Left ventricle myocardium superior (tissue), 1 donor: ENCODE measurements at regions not wholly inside any gene's neighbourhood (a gene's known extent, or its start where the extent isn't known, plus 50 kb on each side); places are given as distances from the start of the nearest gene placed in this dataset.
"Not testable (repeated sequence)": the region's sequence is repeated elsewhere in the genome, so short reads cannot be mapped to it uniquely, and the experiment has no call there.

Experiments used
- ATAC-seq: fragments of 200-7000 bp; cut with Tn5 transposase; one replicate; pipeline ENCODE4 v1.9.1; 2020; ENCODE audit warnings: mild to moderate bottlenecking, moderate library complexity
- DNase-seq: peaks from one replicate; pipeline ENCODE4 v3.0.0-alpha.2; 2020
- intact Hi-C: fragments of 100-400 bp; cut with micrococcal nuclease; formaldehyde crosslinking; loops from one replicate; pipeline ENCODE4 v1.11.0; 2022
- donor health status: DM: no; HTN: yes; CAD: no; lungs with severe emphysema.

GRCh38 chr20:4451487-4452081 lies 202.5 kb upstream of the ADRA1D start:
- ATAC-seq (no peak), DNase-seq (no peak)
- intact Hi-C loops, result no loop called here

GRCh38 chr20:4449957-4450715 lies 201.0 kb upstream of the ADRA1D start:
- peak; percentile 78 for ATAC-seq
- intact Hi-C loops, result no loop called here
- no peak for DNase-seq

- ATAC-seq (no peak), DNase-seq (no peak)
- intact Hi-C loops, result no loop called here
Observed at GRCh38 chr20:4445784-4446183, 196.7 kb upstream of the ADRA1D start.

- ATAC-seq (no peak), DNase-seq (no peak)
- intact Hi-C loops, result no loop called here
Observed at GRCh38 chr20:4445331-4445730, 196.2 kb upstream of the ADRA1D start.

GRCh38 chr20:4444404-4444803 lies 195.3 kb upstream of the ADRA1D start:
- DNase-seq (no peak), ATAC-seq (no peak)
- intact Hi-C loops, result no loop called here

GRCh38 chr20:4443016-4443415 lies 193.9 kb upstream of the ADRA1D start:
- DNase-seq (no peak), ATAC-seq (no peak)
- intact Hi-C loops, result no loop called here

- no peak for ATAC-seq
- intact Hi-C loops, result no loop called here
- DNase-seq, result no peak
Observed at GRCh38 chr20:4441871-4442270, 192.8 kb upstream of the ADRA1D start.

GRCh38 chr20:4441191-4441590 lies 192.1 kb upstream of the ADRA1D start:
- intact Hi-C loops, result no loop called here
- no peak for DNase-seq
- no peak for ATAC-seq

- no peak for ATAC-seq
- DNase-seq, result no peak
- intact Hi-C loops, result no loop called here
Observed at GRCh38 chr20:4439461-4439860, 190.4 kb upstream of the ADRA1D start.

GRCh38 chr20:4437131-4437530 lies 188.0 kb upstream of the ADRA1D start:
- intact Hi-C loops, result no loop called here
- no peak for DNase-seq
- no peak for ATAC-seq

- no peak for DNase-seq
- intact Hi-C loops, result no loop called here
- no peak for ATAC-seq
Observed at GRCh38 chr20:4435671-4436455, 186.8 kb upstream of the ADRA1D start.

- DNase-seq, result no peak
- ATAC-seq, result no peak
- intact Hi-C loops, result no loop called here
Observed at GRCh38 chr20:4435225-4435624, 186.1 kb upstream of the ADRA1D start.

GRCh38 chr20:4434681-4435080 lies 185.6 kb upstream of the ADRA1D start:
- DNase-seq, result no peak
- intact Hi-C loops, result no loop called here
- ATAC-seq, result no peak

- DNase-seq (no peak), ATAC-seq (no peak)
- intact Hi-C loops, result no loop called here
Observed at GRCh38 chr20:4431446-4431845, 182.4 kb upstream of the ADRA1D start.

- intact Hi-C loops, ATAC-seq, DNase-seq: not testable (repeated sequence)
Observed at GRCh38 chr20:4430826-4431225, 181.7 kb upstream of the ADRA1D start.

- intact Hi-C loops, result no loop called here
- DNase-seq (no peak), ATAC-seq (no peak)
Observed at GRCh38 chr20:4427940-4428586, 179.0 kb upstream of the ADRA1D start.

GRCh38 chr20:4418141-4418540 lies 169.1 kb upstream of the ADRA1D start:
- DNase-seq (no peak), ATAC-seq (no peak)
- intact Hi-C loops, result no loop called here

GRCh38 chr20:4415281-4415680 lies 166.2 kb upstream of the ADRA1D start:
- ATAC-seq (no peak), DNase-seq (no peak)
- intact Hi-C loops, result no loop called here

- intact Hi-C loops, result no loop called here
- DNase-seq, result no peak
- ATAC-seq, result no peak
Observed at GRCh38 chr20:4413314-4414049, 164.4 kb upstream of the ADRA1D start.
